ENCODE measurements at regions not wholly inside any gene's neighbourhood (a gene's known extent, or its start where the extent isn't known, plus 50 kb on each side); places are given as distances from the start of the nearest gene placed in this dataset.

DNA sequence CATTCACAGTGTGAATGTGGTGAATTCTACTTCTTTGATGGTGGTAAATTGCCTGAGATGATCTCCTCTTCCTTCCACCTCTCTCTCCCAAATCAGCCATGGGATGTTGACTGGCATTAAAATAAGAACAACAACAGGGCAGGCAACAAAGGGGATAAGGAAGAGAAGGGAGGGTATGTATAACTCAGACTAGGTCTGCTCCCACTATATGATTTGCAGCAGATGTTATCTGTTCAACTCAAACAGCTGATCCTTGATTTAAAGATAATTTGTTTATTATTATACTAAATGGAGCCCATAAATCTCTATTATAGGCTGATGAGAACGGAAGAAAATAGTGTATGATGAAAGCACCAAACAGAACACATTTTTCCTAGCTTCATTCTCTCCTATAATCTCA, 262.0 kb downstream of the BTBD3 start (continued):
- no peak for TF ChIP-seq TEAD4 (IDR thresholded peaks at IDR 0.05; ENCODE audit: low read depth, low read length)
- TF ChIP-seq SAP30 (IDR thresholded peaks at IDR 0.05; ENCODE audit: insufficient read depth, insufficient replicate concordance, low read length) = no peak
- no peak for TF ChIP-seq EGR1 (IDR thresholded peaks at IDR 0.05; ENCODE audit: borderline replicate concordance, low read depth, low read length)
- TF ChIP-seq KDM4A (IDR thresholded peaks at IDR 0.05; ENCODE audit: low read depth, low read length, severe bottlenecking) = no peak
- TF ChIP-seq MAFK (IDR thresholded peaks at IDR 0.05; ENCODE audit: low read depth, low read length) = no peak
- no peak for TF ChIP-seq KDM1A (IDR thresholded peaks at IDR 0.05; ENCODE audit: borderline replicate concordance, low read length)

All from H1 (cell line).